ENCODE measurements at regions not wholly inside any gene's neighbourhood (a gene's known extent, or its start where the extent isn't known, plus 50 kb on each side); places are given as distances from the start of the nearest gene placed in this dataset.

GRCh38 chr14:100638211-100638855, 51.1 kb upstream of the BEGAIN start:
- no peak for DNase-seq (ENCODE audit: low read depth)

- DNase-seq (ENCODE audit: low read depth): no peak
These were observed 52.1 kb upstream of the BEGAIN start for GRCh38 chr14:100639280-100639679.

GRCh38 chr14:100640471-100641273, 53.5 kb upstream of the BEGAIN start:
- DNase-seq (ENCODE audit: low read depth): peak; percentile 59

GRCh38 chr14:100641274-100641860, 54.1 kb upstream of the BEGAIN start:
- DNase-seq (ENCODE audit: low read depth): no peak

- no peak for DNase-seq (ENCODE audit: low read depth)
These were observed 56.2 kb upstream of the BEGAIN start for GRCh38 chr14:100643426-100643825.

GRCh38 chr14:100644383-100644782, 57.2 kb upstream of the BEGAIN start:
- DNase-seq (ENCODE audit: low read depth): no peak

GRCh38 chr14:100644784-100645183, 57.6 kb upstream of the BEGAIN start:
- DNase-seq (ENCODE audit: low read depth): no peak

- DNase-seq (ENCODE audit: low read depth): peak; percentile 74
These were observed 58.2 kb upstream of the BEGAIN start for GRCh38 chr14:100645196-100645981.

- no peak for DNase-seq (ENCODE audit: low read depth)
These were observed 58.7 kb upstream of the BEGAIN start for GRCh38 chr14:100645982-100646314.

- no peak for DNase-seq (ENCODE audit: low read depth)
These were observed 61.4 kb upstream of the BEGAIN start for GRCh38 chr14:100648474-100649172.

GRCh38 chr14:100649173-100649519, 61.9 kb upstream of the BEGAIN start:
- DNase-seq (ENCODE audit: low read depth): no peak

GRCh38 chr14:100651999-100652508, 64.8 kb upstream of the BEGAIN start:
- no peak for DNase-seq (ENCODE audit: low read depth)

GRCh38 chr14:100652744-100653143, 65.5 kb upstream of the BEGAIN start:
- DNase-seq (ENCODE audit: low read depth): no peak

- no peak for DNase-seq (ENCODE audit: low read depth)
These were observed 66.2 kb upstream of the BEGAIN start for GRCh38 chr14:100653409-100653808.

GRCh38 chr14:100654025-100654813, 67.0 kb upstream of the BEGAIN start:
- DNase-seq (ENCODE audit: low read depth): no peak

- peak; percentile 11 for DNase-seq (ENCODE audit: low read depth)
These were observed 67.9 kb upstream of the BEGAIN start for GRCh38 chr14:100654814-100655740.

- DNase-seq (ENCODE audit: low read depth): no peak
These were observed 68.5 kb upstream of the BEGAIN start for GRCh38 chr14:100655741-100656085.

GRCh38 chr14:100656996-100657395, 69.7 kb upstream of the DLK1 start:
- no peak for DNase-seq (ENCODE audit: low read depth)

GRCh38 chr14:100657780-100658179, 68.9 kb upstream of the DLK1 start:
- DNase-seq (ENCODE audit: low read depth): no peak

Measured in activated gamma-delta T cell treated with anti-CD3 and anti-CD28 coated beads, Interleukin-2, amount 50 U/mL, for 16 hours (primary cell).